Calu3 (cell line): ENCODE measurements at regions not wholly inside any gene's neighbourhood (a gene's known extent, or its start where the extent isn't known, plus 50 kb on each side); places are given as distances from the start of the nearest gene placed in this dataset.

Experiments
- BruUV-seq: library from RNA; stranded (reverse); fragments of 400-500 nt; replicated peaks from 2 replicates; lab custom pipeline; 2021; lab: Mats Ljungman, UMichigan
- CTCF ChIA-PET: fragments of 300-600 bp; sonication (Branson Sonifier 250); formaldehyde crosslinking; loops from one replicate; lab custom pipeline; 2022; ENCODE audit warnings: antibody characterized with exemption; lab: Charles Lee
- DNase-seq: peaks from one replicate; pipeline ENCODE4 v3.0.0; 2022
- H3K27ac Mint-ChIP-seq: one replicate; pipeline ENCODE4 v1.8.0; 2022; ENCODE audit warnings: mixed read lengths; ENCODE audit not compliant: unreplicated experiment
- H3K27me3 Mint-ChIP-seq: one replicate; pipeline ENCODE4 v1.8.0; 2022; ENCODE audit warnings: mixed read lengths; ENCODE audit not compliant: unreplicated experiment
- H3K36me3 Mint-ChIP-seq: one replicate; pipeline ENCODE4 v1.8.0; 2022; ENCODE audit warnings: mild to moderate bottlenecking, moderate library complexity, mixed read lengths; ENCODE audit not compliant: insufficient read depth, unreplicated experiment
- H3K4me1 Mint-ChIP-seq: one replicate; pipeline ENCODE4 v1.8.0; 2022; ENCODE audit warnings: mild to moderate bottlenecking, low read depth, mixed read lengths; ENCODE audit not compliant: unreplicated experiment
- H3K4me3 Mint-ChIP-seq: one replicate; pipeline ENCODE4 v1.8.0; 2022; ENCODE audit warnings: mild to moderate bottlenecking, low read depth, moderate library complexity, mixed read lengths; ENCODE audit not compliant: unreplicated experiment
- H3K9me3 Mint-ChIP-seq: one replicate; pipeline ENCODE4 v1.8.0; 2022; ENCODE audit warnings: low read depth, mixed read lengths; ENCODE audit not compliant: unreplicated experiment
- intact Hi-C: fragments of 100-400 bp; cut with micrococcal nuclease; formaldehyde crosslinking; loops from one replicate; pipeline ENCODE4 v1.10.0; 2022; ENCODE audit not compliant: unreplicated experiment
- TF ChIP-seq, protein P1 (sequence below): fragments of 200-600 bp; IDR thresholded peaks from one replicate; pipeline ENCODE4 v1.8.0; 2022; ENCODE audit warnings: antibody characterized with exemption; ENCODE audit not compliant: unreplicated experiment

DNA sequence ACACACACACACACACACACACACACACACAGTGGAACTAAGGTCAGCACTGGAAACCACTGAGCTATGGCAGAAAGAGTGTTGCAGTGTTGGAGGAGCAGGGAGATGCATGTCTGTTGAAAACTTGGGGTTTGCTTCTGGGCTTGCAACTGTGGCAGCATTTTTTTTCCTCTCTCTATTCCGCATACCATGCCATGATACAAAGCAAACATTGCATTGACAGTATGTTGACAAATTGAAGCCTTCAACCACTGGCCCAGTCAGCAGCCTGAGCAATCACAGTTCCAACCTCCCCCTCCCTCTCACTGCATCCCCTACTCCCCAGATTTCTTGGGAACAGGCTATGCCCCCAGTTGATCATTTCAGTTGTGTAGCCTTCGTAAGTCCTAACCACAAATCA, 478.1 kb upstream of the WWC1 start:
- CTCF ChIA-PET = no interaction called here
- intact Hi-C loops = no loop called here

DNA sequence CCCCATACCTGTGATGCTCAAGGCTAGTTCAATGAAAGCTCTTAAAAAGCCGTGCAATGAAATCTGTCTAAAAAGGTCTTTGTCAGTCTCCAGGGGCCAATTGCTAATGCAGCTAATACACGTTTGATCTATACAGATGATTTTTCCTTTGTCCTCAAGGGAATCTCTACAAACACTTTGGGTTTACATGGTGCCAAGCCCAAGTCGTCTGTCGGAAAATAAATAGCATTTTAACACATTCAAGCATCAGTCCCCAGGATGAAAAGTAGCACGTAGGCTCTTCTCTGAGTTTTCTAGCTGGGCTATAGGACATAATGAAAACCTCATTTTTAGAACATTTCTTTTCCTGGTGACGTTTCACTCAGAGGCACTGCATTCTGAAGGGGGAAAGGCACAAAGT, 477.4 kb upstream of the WWC1 start:
- no peak for DNase-seq
- TF ChIP-seq, protein P1, sequence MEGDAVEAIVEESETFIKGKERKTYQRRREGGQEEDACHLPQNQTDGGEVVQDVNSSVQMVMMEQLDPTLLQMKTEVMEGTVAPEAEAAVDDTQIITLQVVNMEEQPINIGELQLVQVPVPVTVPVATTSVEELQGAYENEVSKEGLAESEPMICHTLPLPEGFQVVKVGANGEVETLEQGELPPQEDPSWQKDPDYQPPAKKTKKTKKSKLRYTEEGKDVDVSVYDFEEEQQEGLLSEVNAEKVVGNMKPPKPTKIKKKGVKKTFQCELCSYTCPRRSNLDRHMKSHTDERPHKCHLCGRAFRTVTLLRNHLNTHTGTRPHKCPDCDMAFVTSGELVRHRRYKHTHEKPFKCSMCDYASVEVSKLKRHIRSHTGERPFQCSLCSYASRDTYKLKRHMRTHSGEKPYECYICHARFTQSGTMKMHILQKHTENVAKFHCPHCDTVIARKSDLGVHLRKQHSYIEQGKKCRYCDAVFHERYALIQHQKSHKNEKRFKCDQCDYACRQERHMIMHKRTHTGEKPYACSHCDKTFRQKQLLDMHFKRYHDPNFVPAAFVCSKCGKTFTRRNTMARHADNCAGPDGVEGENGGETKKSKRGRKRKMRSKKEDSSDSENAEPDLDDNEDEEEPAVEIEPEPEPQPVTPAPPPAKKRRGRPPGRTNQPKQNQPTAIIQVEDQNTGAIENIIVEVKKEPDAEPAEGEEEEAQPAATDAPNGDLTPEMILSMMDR = no peak
- intact Hi-C loops = no loop called here
- peaks cover 23% of the 10 kb centered on the region for H3K4me1 Mint-ChIP-seq
- CTCF ChIA-PET = no interaction called here
- no peak overlapping the region for H3K27ac Mint-ChIP-seq
- H3K9me3 Mint-ChIP-seq = no peaks in the 10 kb centered on the region
- no peak overlapping the region for H3K4me3 Mint-ChIP-seq
- no TSS peak for BruUV-seq
- no peaks in the 10 kb centered on the region for H3K36me3 Mint-ChIP-seq
- H3K27me3 Mint-ChIP-seq = peaks cover 6% of the 10 kb centered on the region

More for the DNA sequence above, 478.1 kb upstream of the WWC1 start:
- Mint-ChIP-seq H3K4me1 (peaks cover 23% of the 10 kb centered on the region), H3K36me3 (no peaks in the 10 kb centered on the region), H3K4me3 (no peak overlapping the region), H3K27ac (no peak overlapping the region), H3K9me3 (no peaks in the 10 kb centered on the region), H3K27me3 (no peaks in the 10 kb centered on the region)
- TF ChIP-seq, protein P1 = no peak
- DNase-seq = peak; percentile 14
- no TSS peak for BruUV-seq

DNA sequence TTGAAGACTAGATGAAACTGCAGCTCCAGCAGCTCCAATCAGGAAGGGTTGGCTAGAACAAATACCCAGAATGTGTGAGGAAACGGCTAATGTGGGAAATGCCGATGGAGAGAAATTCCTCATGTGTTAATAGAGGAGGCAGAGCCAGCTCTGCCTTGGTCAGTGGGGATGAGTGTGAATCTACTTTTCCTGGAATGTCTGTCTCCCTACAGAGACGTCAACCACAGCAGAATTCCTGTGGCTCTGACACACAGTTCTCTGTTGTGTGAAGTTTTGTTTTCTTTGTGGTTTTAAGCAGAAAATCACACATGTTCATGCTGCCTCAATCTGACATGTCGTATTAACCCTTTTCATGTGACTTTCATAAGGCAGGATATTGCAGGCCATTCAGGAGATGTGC, 476.6 kb upstream of the WWC1 start:
- CTCF ChIA-PET = no interaction called here
- H3K9me3 Mint-ChIP-seq = no peaks in the 10 kb centered on the region
- intact Hi-C loops = no loop called here
- DNase-seq = no peak
- TF ChIP-seq, protein P1 = no peak
- no peaks in the 10 kb centered on the region for H3K36me3 Mint-ChIP-seq
- H3K4me1 Mint-ChIP-seq = peaks cover 23% of the 10 kb centered on the region
- no TSS peak for BruUV-seq
- H3K27ac Mint-ChIP-seq = no peak overlapping the region
- peaks cover 14% of the 10 kb centered on the region for H3K27me3 Mint-ChIP-seq
- no peak overlapping the region for H3K4me3 Mint-ChIP-seq

DNA sequence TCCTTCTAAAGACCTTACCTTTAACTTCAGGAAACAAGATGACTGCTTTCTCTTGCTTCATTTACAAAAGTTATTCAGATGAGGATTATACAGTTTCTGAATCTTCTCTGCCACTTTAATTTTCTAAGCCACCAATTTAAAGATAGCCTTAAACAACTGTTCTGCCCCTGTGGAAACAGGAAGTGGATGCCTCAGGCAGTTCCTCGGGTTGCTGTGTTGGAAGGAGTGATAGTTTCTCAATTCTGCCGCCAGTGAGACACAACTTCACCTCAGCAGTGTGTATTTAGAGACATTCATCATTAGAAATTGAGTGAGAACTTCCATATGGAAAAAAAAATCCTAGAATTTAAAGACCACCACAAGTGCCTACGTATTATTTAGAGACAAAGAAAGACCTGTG, 475.1 kb upstream of the WWC1 start:
- H3K36me3 Mint-ChIP-seq = no peaks in the 10 kb centered on the region
- peaks cover 29% of the 10 kb centered on the region for H3K27me3 Mint-ChIP-seq
- no peak overlapping the region for H3K4me3 Mint-ChIP-seq
- peaks cover 23% of the 10 kb centered on the region for H3K4me1 Mint-ChIP-seq
- CTCF ChIA-PET = no interaction called here
- TF ChIP-seq, protein P1 = no peak
- BruUV-seq = no TSS peak
- intact Hi-C loops = no loop called here
- H3K9me3 Mint-ChIP-seq = no peaks in the 10 kb centered on the region
- no peak overlapping the region for H3K27ac Mint-ChIP-seq
- no peak for DNase-seq
